HCT116 (cell line): ENCODE measurements at regions not wholly inside any gene's neighbourhood (a gene's known extent, or its start where the extent isn't known, plus 50 kb on each side); places are given as distances from the start of the nearest gene placed in this dataset.

Experiments used
- ATAC-seq: fragments of 200-7000 bp; cut with Tn5 transposase; 2 replicates; pipeline ENCODE4 v1.9.1; 2020; ENCODE audit warnings: mild to moderate bottlenecking, moderate library complexity
- BruUV-seq: library from RNA; stranded (reverse); fragments of 400-500 nt; replicated peaks from 2 replicates; lab custom pipeline; 2021; lab: Mats Ljungman, UMichigan
- CTCF ChIA-PET: fragments of 300-600 bp; sonication (Branson Sonifier 250); formaldehyde crosslinking; loops from one replicate; lab custom pipeline; 2021; ENCODE audit warnings: antibody characterized with exemption; lab: Charles Lee
- POLR2A ChIA-PET: fragments of 300-600, 350-600 bp; sonication (Branson Sonifier 250); formaldehyde crosslinking; loops from one replicate; lab custom pipeline; 2021; ENCODE audit warnings: antibody characterized with exemption; lab: Charles Lee
- RAD21 ChIA-PET, 2 experiments: fragments of 300-600 bp; sonication (Branson Sonifier 250); formaldehyde crosslinking; loops; one replicate each; lab custom pipeline; 2023; ENCODE audit warnings: low total read pairs in 2 of 2; ENCODE audit not compliant: uncharacterized antibody in 2 of 2, unreplicated experiment in 2 of 2, low non-redundant PET in 1 of 2; lab: Charles Lee
- DNase-seq: peaks from one replicate; pipeline ENCODE4 v3.0.0-alpha.2; 2010; ENCODE audit warnings: low read depth, low spot score
- H2AFZ ChIP-seq: fragments of 200-600 bp; shearing (Covaris generic), sonication (generic); 2 replicates; pipeline ENCODE4 v1.6.1; 2017; ENCODE audit warnings: low read depth, mixed run types, mixed read lengths, antibody characterized with exemption, low read length; ENCODE audit not compliant: poor library complexity, severe bottlenecking
- H3K27ac ChIP-seq: 2 replicates; pipeline ENCODE4 v1.5.1; 2012; ENCODE audit warnings: low read depth, low read length
- H3K27me3 ChIP-seq: fragments of 200-600 bp; sonication (generic); 2 replicates; pipeline ENCODE4 v1.6.1; 2016; ENCODE audit warnings: mixed run types, low read length, mixed read lengths; ENCODE audit not compliant: insufficient read depth
- H3K36me3 ChIP-seq, 2 experiments: fragments of 200-500 bp in 1 of 2; fragments of 200-600 bp in 1 of 2; sonication (Bioruptor generic) in 1 of 2; sonication (generic) in 1 of 2; 2 replicates each; pipeline versions ENCODE4 v1.5.1 to v1.6.1; 2014 to 2016; ENCODE audit warnings: low read length in 2 of 2, inconsistent platforms in 1 of 2, mixed read lengths in 1 of 2, mixed run types in 1 of 2; ENCODE audit not compliant: insufficient read depth in 2 of 2, control insufficient read depth in 1 of 2
- H3K4me1 ChIP-seq, 2 experiments: fragments of 200-600 bp in 1 of 2; sonication (generic) in 1 of 2; 2 replicates each; pipeline versions ENCODE4 v1.5.1 to v1.6.1; 2012 to 2017; ENCODE audit warnings: low read length in 2 of 2, inconsistent platforms in 1 of 2, mild to moderate bottlenecking in 1 of 2, mixed read lengths in 1 of 2, mixed run types in 1 of 2, moderate library complexity in 1 of 2; ENCODE audit not compliant: insufficient read depth in 2 of 2, control insufficient read depth in 1 of 2
- H3K4me2 ChIP-seq: fragments of 200-600 bp; sonication (generic); 2 replicates; pipeline ENCODE4 v1.6.1; 2017; ENCODE audit warnings: mixed run types, low read length, mixed read lengths
- H3K4me3 ChIP-seq, 2 experiments: fragments of 200-600 bp in 1 of 2; sonication (generic) in 1 of 2; replicated peaks in 1 of 2; 2 replicates each; pipeline ENCODE4 v1.5.1; 2011 to 2016; ENCODE audit warnings: low read length in 2 of 2, control low read depth in 1 of 2, low read depth in 1 of 2, mild to moderate bottlenecking in 1 of 2, mixed read lengths in 1 of 2, mixed run types in 1 of 2
- H3K79me2 ChIP-seq: fragments of 200-600 bp; sonication (generic); 2 replicates; pipeline ENCODE4 v1.6.1; 2017; ENCODE audit warnings: mild to moderate bottlenecking, mixed run types, low read length, moderate library complexity, mixed read lengths; ENCODE audit not compliant: insufficient read depth
- H3K9ac ChIP-seq: fragments of 200-600 bp; sonication (generic); 2 replicates; pipeline ENCODE4 v1.6.1; 2016; ENCODE audit warnings: low read length, mixed read lengths
- H3K9me2 ChIP-seq: fragments of 200-600 bp; sonication (generic), shearing (Covaris generic); 2 replicates; pipeline ENCODE4 v1.6.1; 2017; ENCODE audit warnings: mixed run types, mild to moderate bottlenecking, moderate library complexity; ENCODE audit not compliant: insufficient read depth
- H3K9me3 ChIP-seq, 2 experiments: fragments of 200-500 bp in 1 of 2; fragments of 200-600 bp in 1 of 2; sonication (Bioruptor generic) in 1 of 2; sonication (generic) in 1 of 2; 2 replicates each; pipeline ENCODE4 v1.6.1; 2014 to 2017; ENCODE audit warnings: low read length in 2 of 2, mixed read lengths in 2 of 2, inconsistent platforms in 1 of 2, low read depth in 1 of 2, mild to moderate bottlenecking in 1 of 2, mixed run types in 1 of 2, moderate library complexity in 1 of 2; ENCODE audit not compliant: control insufficient read depth in 1 of 2, insufficient read depth in 1 of 2
- H4K20me1 ChIP-seq: fragments of 200-600 bp; sonication (generic), shearing (Covaris generic); 2 replicates; pipeline ENCODE4 v1.6.1; 2017; ENCODE audit warnings: mixed run types, mild to moderate bottlenecking, moderate library complexity; ENCODE audit not compliant: insufficient read depth
- CBX3 ChIP-seq: IDR thresholded peaks from 2 replicates; pipeline ENCODE4 v1.6.1; 2012; ENCODE audit warnings: low read depth
- CEBPB ChIP-seq: IDR thresholded peaks from 2 replicates; pipeline ENCODE4 v1.6.1; 2012; ENCODE audit warnings: low read depth
- EGR1 ChIP-seq: IDR thresholded peaks from 2 replicates; pipeline ENCODE4 v1.6.1; 2012; ENCODE audit warnings: low read depth
- EZH2 ChIP-seq: fragments of 200-600 bp; sonication (generic); IDR thresholded peaks from 2 replicates; pipeline ENCODE4 v1.6.1; 2017; ENCODE audit warnings: antibody characterized with exemption, mixed run types
- FOSL1 ChIP-seq: IDR thresholded peaks from 2 replicates; pipeline ENCODE4 v1.6.1; 2012; ENCODE audit warnings: low read depth
- JUND ChIP-seq: IDR thresholded peaks from 2 replicates; pipeline ENCODE4 v1.6.1; 2012
- POLR2A ChIP-seq: IDR thresholded peaks from 2 replicates; pipeline ENCODE4 v1.7.0; 2011; ENCODE audit warnings: borderline replicate concordance; ENCODE audit not compliant: insufficient read depth, insufficient read length; ENCODE audit errors: extremely low read depth
- POLR2AphosphoS5 ChIP-seq: IDR thresholded peaks from 2 replicates; pipeline ENCODE4 v1.6.1; 2011; ENCODE audit warnings: mild to moderate bottlenecking, low read depth, low read length, moderate library complexity
- RAD21 ChIP-seq: IDR thresholded peaks from 2 replicates; pipeline ENCODE4 v1.6.1; 2012; ENCODE audit warnings: low read depth, mild to moderate bottlenecking
- SRF ChIP-seq: IDR thresholded peaks from 2 replicates; pipeline ENCODE4 v1.6.1; 2012; ENCODE audit warnings: low read depth
- YY1 ChIP-seq: IDR thresholded peaks from 2 replicates; pipeline ENCODE4 v1.6.1; 2011; ENCODE audit warnings: low read length, low read depth, moderate library complexity, mild to moderate bottlenecking; ENCODE audit not compliant: insufficient replicate concordance; ENCODE audit errors: extremely low read depth
- ZFX ChIP-seq: fragments of 450-650 bp; IDR thresholded peaks from 2 replicates; pipeline ENCODE4 v1.6.1; 2017
- ZNF274 ChIP-seq: fragments of 200-500 bp; sonication (Bioruptor generic); IDR thresholded peaks from 2 replicates; pipeline ENCODE4 v1.6.1; 2014; ENCODE audit warnings: mild to moderate bottlenecking, low read depth, low read length, inconsistent platforms
- intact Hi-C: fragments of 100-400 bp; cut with micrococcal nuclease; formaldehyde crosslinking; loops from 2 replicates; pipeline ENCODE4 v1.10.0; 2022
- TF ChIP-seq, protein P1 (sequence below), 3 experiments: fragments of 200-600 bp in 1 of 3; sonication (generic) in 1 of 3; IDR thresholded peaks in 2 of 3; conservative IDR thresholded peaks in 1 of 3; 2 replicates each; pipeline ENCODE4 v1.5.1; 2012 to 2017; ENCODE audit warnings: low read depth in 2 of 3, low read length in 2 of 3, antibody characterized with exemption in 1 of 3, borderline replicate concordance in 1 of 3, control low read depth in 1 of 3, mild to moderate bottlenecking in 1 of 3, mixed read lengths in 1 of 3, mixed run types in 1 of 3, moderate library complexity in 1 of 3; ENCODE audit not compliant: insufficient read depth in 1 of 3
- TF ChIP-seq, protein P2 (sequence below): IDR thresholded peaks from 2 replicates; pipeline ENCODE4 v1.6.1; 2012; ENCODE audit warnings: low read depth
- TF ChIP-seq, protein P3 (sequence below): IDR thresholded peaks from 2 replicates; pipeline ENCODE4 v1.6.1; 2012

DNA sequence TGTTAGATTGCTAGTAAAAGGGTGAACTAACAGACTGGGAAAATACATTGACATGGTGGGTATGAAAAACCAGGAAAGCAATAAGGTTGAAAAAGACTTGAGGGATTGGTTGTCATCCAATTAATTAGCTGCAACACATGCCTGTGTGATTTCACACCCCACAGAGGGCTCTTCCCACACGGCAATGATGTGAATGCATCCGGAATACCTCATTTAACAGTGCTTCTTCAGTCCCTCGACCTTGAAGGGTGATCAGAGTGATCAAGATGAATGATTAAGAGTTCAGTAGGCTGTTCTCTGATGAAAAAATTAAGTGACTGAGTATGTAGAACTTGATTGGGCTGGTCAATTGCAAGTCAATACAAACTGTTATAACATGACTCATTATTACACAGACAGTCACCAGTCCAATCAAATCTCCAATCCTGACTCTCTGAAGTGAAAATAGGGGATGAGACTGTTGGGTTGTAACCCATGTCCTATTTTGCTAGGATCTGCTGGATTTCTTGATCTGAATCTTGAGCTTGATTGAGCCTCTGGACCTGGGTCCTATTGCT lies 924.9 kb upstream of the FAM98A start:
- Histone ChIP-seq H3K27ac (no peak overlapping the region), H3K4me3 (no peak overlapping the region), H2AFZ (no peak overlapping the region), H3K36me3 (no peaks in the 10 kb centered on the region), H3K79me2 (no peaks in the 10 kb centered on the region), H3K9me3 (peaks cover 9 to 16% of the 10 kb centered on the region in 2 experiments; a peak in 2 of 4 replicates), H3K9me2 (no peaks in the 10 kb centered on the region), H3K4me2 (no peak overlapping the region), H4K20me1 (no peaks in the 10 kb centered on the region)
- intact Hi-C loops = no loop called here
- no peak for ATAC-seq
- ChIA-PET RAD21 (no interaction called here), POLR2A (no interaction called here)
- no TSS peak for BruUV-seq
- TF ChIP-seq SRF (no peak), POLR2A (no peak), CEBPB (no peak), YY1 (no peak), ZNF274 (no peak)
- TF ChIP-seq, protein P1, sequence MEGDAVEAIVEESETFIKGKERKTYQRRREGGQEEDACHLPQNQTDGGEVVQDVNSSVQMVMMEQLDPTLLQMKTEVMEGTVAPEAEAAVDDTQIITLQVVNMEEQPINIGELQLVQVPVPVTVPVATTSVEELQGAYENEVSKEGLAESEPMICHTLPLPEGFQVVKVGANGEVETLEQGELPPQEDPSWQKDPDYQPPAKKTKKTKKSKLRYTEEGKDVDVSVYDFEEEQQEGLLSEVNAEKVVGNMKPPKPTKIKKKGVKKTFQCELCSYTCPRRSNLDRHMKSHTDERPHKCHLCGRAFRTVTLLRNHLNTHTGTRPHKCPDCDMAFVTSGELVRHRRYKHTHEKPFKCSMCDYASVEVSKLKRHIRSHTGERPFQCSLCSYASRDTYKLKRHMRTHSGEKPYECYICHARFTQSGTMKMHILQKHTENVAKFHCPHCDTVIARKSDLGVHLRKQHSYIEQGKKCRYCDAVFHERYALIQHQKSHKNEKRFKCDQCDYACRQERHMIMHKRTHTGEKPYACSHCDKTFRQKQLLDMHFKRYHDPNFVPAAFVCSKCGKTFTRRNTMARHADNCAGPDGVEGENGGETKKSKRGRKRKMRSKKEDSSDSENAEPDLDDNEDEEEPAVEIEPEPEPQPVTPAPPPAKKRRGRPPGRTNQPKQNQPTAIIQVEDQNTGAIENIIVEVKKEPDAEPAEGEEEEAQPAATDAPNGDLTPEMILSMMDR (IDR thresholded peaks at IDR 0.05 in 2 of 3, conservative IDR thresholded peaks at IDR 0.05 in 1 of 3; ENCODE audit: borderline replicate concordance in 1 of 3, insufficient read depth in 1 of 3, low read depth in 2 of 3, low read length in 2 of 3) = no peak
- TF ChIP-seq, all 23 proteins: peak for 0
- H3K27me3 ChIP-seq = no peaks in the 10 kb centered on the region
- H3K4me1 ChIP-seq = no peaks in the 10 kb centered on the region; a peak in 1 of 4 replicates
- CTCF ChIA-PET = no interaction called here
- no peak overlapping the region for H3K9ac ChIP-seq
- DNase-seq = no peak

DNA sequence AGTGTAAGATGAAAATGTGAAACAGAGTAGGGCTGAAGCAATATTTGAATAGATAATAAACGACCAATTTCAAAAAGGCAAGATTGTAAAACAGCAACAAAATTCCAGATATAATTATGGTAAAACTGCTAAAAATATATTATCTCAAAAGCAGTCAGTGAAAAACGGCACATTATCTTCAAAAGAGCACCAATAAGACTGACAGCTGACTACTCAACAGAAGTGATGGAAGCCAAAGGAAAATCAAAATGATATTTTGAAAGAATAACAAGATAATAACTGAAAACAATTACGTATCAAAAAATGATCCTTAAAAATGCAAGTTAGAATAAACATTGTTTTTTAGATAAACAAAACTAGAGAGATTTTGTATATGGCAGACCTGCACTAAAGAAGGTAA lies 920.6 kb upstream of the FAM98A start:
- H3K9me2 ChIP-seq = no peaks in the 10 kb centered on the region
- no peak overlapping the region for H3K9ac ChIP-seq
- H3K4me2 ChIP-seq = no peak overlapping the region
- H3K27me3 ChIP-seq = no peaks in the 10 kb centered on the region
- H3K4me1 ChIP-seq = no peaks in the 10 kb centered on the region
- ChIA-PET POLR2A (no interaction called here), RAD21 (no interaction called here), CTCF (no interaction called here)
- DNase-seq = no peak
- BruUV-seq = no TSS peak
- no peaks in the 10 kb centered on the region for H4K20me1 ChIP-seq
- no peak for ATAC-seq
- peaks cover 11 to 14% of the 10 kb centered on the region in 2 experiments; a peak in 2 of 4 replicates for H3K9me3 ChIP-seq
- H3K36me3 ChIP-seq = no peaks in the 10 kb centered on the region
- H3K79me2 ChIP-seq = no peaks in the 10 kb centered on the region
- no peak overlapping the region for H3K4me3 ChIP-seq
- no peak overlapping the region for H3K27ac ChIP-seq
- intact Hi-C loops = no loop called here
- H2AFZ ChIP-seq = no peak overlapping the region
- TF ChIP-seq RAD21 = no peak
- no peak for TF ChIP-seq CEBPB
- TF ChIP-seq, protein P2, sequence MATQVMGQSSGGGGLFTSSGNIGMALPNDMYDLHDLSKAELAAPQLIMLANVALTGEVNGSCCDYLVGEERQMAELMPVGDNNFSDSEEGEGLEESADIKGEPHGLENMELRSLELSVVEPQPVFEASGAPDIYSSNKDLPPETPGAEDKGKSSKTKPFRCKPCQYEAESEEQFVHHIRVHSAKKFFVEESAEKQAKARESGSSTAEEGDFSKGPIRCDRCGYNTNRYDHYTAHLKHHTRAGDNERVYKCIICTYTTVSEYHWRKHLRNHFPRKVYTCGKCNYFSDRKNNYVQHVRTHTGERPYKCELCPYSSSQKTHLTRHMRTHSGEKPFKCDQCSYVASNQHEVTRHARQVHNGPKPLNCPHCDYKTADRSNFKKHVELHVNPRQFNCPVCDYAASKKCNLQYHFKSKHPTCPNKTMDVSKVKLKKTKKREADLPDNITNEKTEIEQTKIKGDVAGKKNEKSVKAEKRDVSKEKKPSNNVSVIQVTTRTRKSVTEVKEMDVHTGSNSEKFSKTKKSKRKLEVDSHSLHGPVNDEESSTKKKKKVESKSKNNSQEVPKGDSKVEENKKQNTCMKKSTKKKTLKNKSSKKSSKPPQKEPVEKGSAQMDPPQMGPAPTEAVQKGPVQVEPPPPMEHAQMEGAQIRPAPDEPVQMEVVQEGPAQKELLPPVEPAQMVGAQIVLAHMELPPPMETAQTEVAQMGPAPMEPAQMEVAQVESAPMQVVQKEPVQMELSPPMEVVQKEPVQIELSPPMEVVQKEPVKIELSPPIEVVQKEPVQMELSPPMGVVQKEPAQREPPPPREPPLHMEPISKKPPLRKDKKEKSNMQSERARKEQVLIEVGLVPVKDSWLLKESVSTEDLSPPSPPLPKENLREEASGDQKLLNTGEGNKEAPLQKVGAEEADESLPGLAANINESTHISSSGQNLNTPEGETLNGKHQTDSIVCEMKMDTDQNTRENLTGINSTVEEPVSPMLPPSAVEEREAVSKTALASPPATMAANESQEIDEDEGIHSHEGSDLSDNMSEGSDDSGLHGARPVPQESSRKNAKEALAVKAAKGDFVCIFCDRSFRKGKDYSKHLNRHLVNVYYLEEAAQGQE = no peak
- TF ChIP-seq FOSL1 = no peak
- no peak for TF ChIP-seq CBX3
- no peak for TF ChIP-seq JUND
- no peak for TF ChIP-seq POLR2AphosphoS5
- TF ChIP-seq, protein P3, sequence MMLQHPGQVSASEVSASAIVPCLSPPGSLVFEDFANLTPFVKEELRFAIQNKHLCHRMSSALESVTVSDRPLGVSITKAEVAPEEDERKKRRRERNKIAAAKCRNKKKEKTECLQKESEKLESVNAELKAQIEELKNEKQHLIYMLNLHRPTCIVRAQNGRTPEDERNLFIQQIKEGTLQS = no peak
- TF ChIP-seq EZH2 = no peak
- no peak for TF ChIP-seq EGR1
- TF ChIP-seq ZFX = no peak
